GM23248 (cell line): ENCODE measurements at regions not wholly inside any gene's neighbourhood (a gene's known extent, or its start where the extent isn't known, plus 50 kb on each side); places are given as distances from the start of the nearest gene placed in this dataset.
A peak's percentile ranks its signal among the peaks of the same experiment; 100 is the strongest.

Experiments
- DNase-seq: peaks from one replicate; pipeline ENCODE4 v3.0.0-alpha.2; 2015
- H2AFZ ChIP-seq: fragments of 200-600 bp; sonication (generic); 2 replicates; pipeline ENCODE4 v1.6.1; 2016; ENCODE audit warnings: antibody characterized with exemption
- H3F3A ChIP-seq: fragments of 200-600 bp; sonication (generic); 2 replicates; pipeline ENCODE4 v1.6.1; 2016; ENCODE audit warnings: mild to moderate bottlenecking, antibody characterized with exemption, mixed run types; ENCODE audit not compliant: insufficient read depth
- H3K27ac ChIP-seq: fragments of 200-600 bp; sonication (generic); 2 replicates; pipeline ENCODE4 v1.5.1; 2016; ENCODE audit warnings: mild to moderate bottlenecking
- H3K27me3 ChIP-seq: fragments of 200-600 bp; sonication (generic); replicated peaks from 2 replicates; pipeline ENCODE4 v1.6.1; 2016; ENCODE audit warnings: mild to moderate bottlenecking; ENCODE audit not compliant: insufficient read depth
- H3K36me3 ChIP-seq: fragments of 200-600 bp; sonication (generic); 2 replicates; pipeline ENCODE4 v1.6.1; 2016; ENCODE audit warnings: low read depth, mild to moderate bottlenecking
- H3K4me1 ChIP-seq: fragments of 200-600 bp; sonication (generic); 2 replicates; pipeline ENCODE4 v1.6.1; 2016; ENCODE audit warnings: mild to moderate bottlenecking; ENCODE audit not compliant: insufficient read depth
- H3K4me2 ChIP-seq: fragments of 200-600 bp; sonication (generic); one replicate; pipeline ENCODE4 v1.6.1; 2016; ENCODE audit warnings: mild to moderate bottlenecking; ENCODE audit not compliant: unreplicated experiment
- H3K4me3 ChIP-seq: fragments of 200-600 bp; sonication (generic); 2 replicates; pipeline ENCODE4 v1.5.1; 2016; ENCODE audit warnings: mild to moderate bottlenecking
- H3K79me2 ChIP-seq: fragments of 200-600 bp; sonication (generic); 2 replicates; pipeline ENCODE4 v1.6.1; 2016; ENCODE audit warnings: mild to moderate bottlenecking; ENCODE audit not compliant: insufficient read depth
- H3K9ac ChIP-seq: fragments of 200-600 bp; sonication (generic); 2 replicates; pipeline ENCODE4 v1.6.1; 2016; ENCODE audit warnings: mild to moderate bottlenecking
- H3K9me2 ChIP-seq: fragments of 200-600 bp; sonication (generic); 2 replicates; pipeline ENCODE4 v1.6.1; 2016; ENCODE audit warnings: mixed run types, mild to moderate bottlenecking, moderate library complexity; ENCODE audit not compliant: insufficient read depth
- H3K9me3 ChIP-seq: fragments of 200-600 bp; sonication (generic); one replicate; pipeline ENCODE4 v1.6.1; 2017; ENCODE audit warnings: low read depth
- H4K20me1 ChIP-seq: fragments of 200-600 bp; sonication (generic); 2 replicates; pipeline ENCODE4 v1.6.0; 2016; ENCODE audit not compliant: insufficient read depth
- EZH2 ChIP-seq: fragments of 200-600 bp; sonication (generic); IDR thresholded peaks from 2 replicates; pipeline ENCODE4 v1.6.1; 2018; ENCODE audit warnings: antibody characterized with exemption, mild to moderate bottlenecking; ENCODE audit not compliant: insufficient read depth, poor library complexity, severe bottlenecking
- EZH2phosphoT487 ChIP-seq: fragments of 200-600 bp; sonication (generic); IDR thresholded peaks from 2 replicates; pipeline ENCODE4 v1.6.1; 2018; ENCODE audit warnings: antibody characterized with exemption, moderate library complexity, mild to moderate bottlenecking, low read depth; ENCODE audit not compliant: insufficient read depth
- WGBS, 2 experiments: methylation state at CpG; one replicate each; pipeline ENCODE4 v1.1.6; 2015 to 2017; ENCODE audit warnings: low lambda C conversion rate in 2 of 2, low coverage in 1 of 2; ENCODE audit errors: missing lambda C conversion rate in 2 of 2; 5-methylcytosine and 5-hydroxymethylcytosine counted together
- in situ Hi-C: fragments of 300-500 bp; cut with MboI; formaldehyde crosslinking; loops from 2 replicates; pipeline ENCODE4 v1.15.0; 2020

DNA sequence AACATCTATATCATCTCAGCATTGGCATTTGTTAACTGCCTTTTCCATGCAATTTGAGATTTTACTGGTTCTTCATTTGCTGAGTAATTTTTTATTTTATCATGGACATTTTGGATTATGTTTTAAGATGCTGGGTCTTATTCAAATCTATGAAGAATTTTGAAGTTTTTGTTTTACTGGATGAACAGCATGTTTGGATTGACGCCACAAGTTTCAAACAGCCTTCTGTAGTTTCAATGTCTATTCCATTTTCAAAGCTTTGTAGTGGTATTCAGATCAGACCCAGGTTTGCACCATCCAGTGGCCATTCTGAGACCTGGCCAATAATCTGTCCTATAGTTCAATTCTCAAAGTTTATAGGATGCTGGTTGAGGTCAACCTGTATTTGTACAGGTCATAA, 148.4 kb upstream of the STMND1 start:
- no peaks in the 10 kb centered on the region; the same call in 1 of the 2 replicates for H3K9me2 ChIP-seq
- H3K79me2 ChIP-seq, result no peaks in the 10 kb centered on the region
- H3K27me3 ChIP-seq, result no peaks in the 10 kb centered on the region
- peaks cover 43% of the 10 kb centered on the region for H3K4me1 ChIP-seq
- H3K4me3 ChIP-seq, result no peak overlapping the region
- H4K20me1 ChIP-seq, result no peaks in the 10 kb centered on the region; the same call in 1 of the 2 replicates
- no peaks in the 10 kb centered on the region for H3K9me3 ChIP-seq
- TF ChIP-seq EZH2 (no peak), EZH2phosphoT487 (no peak)
- 100% methylated on average over 1 of the region's 1 CpG for WGBS, 2 experiments
- no peak overlapping the region for H3K27ac ChIP-seq
- no peak overlapping the region for H3K9ac ChIP-seq
- no peak for DNase-seq
- in situ Hi-C loops, result loop anchor here (25.0 kb wide), 1 partner anchor 616 kb away; no protein-coding TSS in a partner anchor
- H3K36me3 ChIP-seq, result no peaks in the 10 kb centered on the region
- no peak overlapping the region for H3K4me2 ChIP-seq
- H3F3A ChIP-seq, result peaks cover 29% of the 10 kb centered on the region
- H2AFZ ChIP-seq, result no peak overlapping the region

DNA sequence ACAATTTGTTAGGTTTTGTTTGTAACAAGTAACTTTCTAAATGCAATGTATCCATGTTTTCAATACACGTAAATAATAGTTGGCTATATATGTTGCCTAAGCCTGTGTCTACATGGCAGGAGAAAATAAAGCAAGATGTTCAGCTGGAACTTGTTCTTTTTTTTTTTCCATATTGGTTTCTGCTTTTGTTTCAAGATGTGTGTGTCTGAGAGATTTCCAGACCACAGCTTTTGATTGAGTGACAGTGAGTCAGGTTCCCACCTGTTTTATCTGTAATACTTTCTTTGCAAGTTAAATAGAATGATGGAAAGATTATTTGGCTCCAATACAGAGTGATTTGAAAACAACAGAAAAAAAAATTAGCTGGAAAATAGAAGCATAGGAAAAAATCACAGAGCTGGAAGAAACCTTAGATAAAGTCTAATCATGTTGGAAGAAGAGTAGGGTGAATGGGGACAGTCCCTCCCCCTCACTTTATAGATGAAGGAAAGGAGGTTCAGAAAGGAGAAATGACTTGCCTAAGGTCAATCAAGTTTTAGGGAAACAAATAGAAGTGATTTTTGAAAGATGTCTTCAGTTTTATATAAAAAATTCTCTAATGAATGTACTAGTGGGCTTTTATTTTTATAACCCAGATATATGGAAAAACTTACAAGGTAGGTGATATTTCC, 150.9 kb upstream of the STMND1 start:
- no peak overlapping the region for H3K4me2 ChIP-seq
- H3K9ac ChIP-seq, result no peak overlapping the region
- in situ Hi-C loops, result loop anchor here (25.0 kb wide), 1 partner anchor 614 kb away; no protein-coding TSS in a partner anchor
- H3K27ac ChIP-seq, result no peak overlapping the region
- no peaks in the 10 kb centered on the region; the same call in 1 of the 2 replicates for H4K20me1 ChIP-seq
- no peaks in the 10 kb centered on the region for H3K9me3 ChIP-seq
- H3K4me1 ChIP-seq, result peaks cover 61% of the 10 kb centered on the region
- no peak overlapping the region for H3K4me3 ChIP-seq
- no peaks in the 10 kb centered on the region for H3K27me3 ChIP-seq
- H3K9me2 ChIP-seq, result no peaks in the 10 kb centered on the region; the same call in 1 of the 2 replicates
- no peaks in the 10 kb centered on the region for H3K36me3 ChIP-seq
- DNase-seq, result no peak
- peaks cover 45% of the 10 kb centered on the region for H3F3A ChIP-seq
- H3K79me2 ChIP-seq, result no peaks in the 10 kb centered on the region
- no peak for TF ChIP-seq EZH2phosphoT487
- TF ChIP-seq EZH2, result no peak
- no peak overlapping the region for H2AFZ ChIP-seq
- WGBS, 2 experiments, result 92 to 96% methylated on average over 1 of the region's 1 CpG

DNA sequence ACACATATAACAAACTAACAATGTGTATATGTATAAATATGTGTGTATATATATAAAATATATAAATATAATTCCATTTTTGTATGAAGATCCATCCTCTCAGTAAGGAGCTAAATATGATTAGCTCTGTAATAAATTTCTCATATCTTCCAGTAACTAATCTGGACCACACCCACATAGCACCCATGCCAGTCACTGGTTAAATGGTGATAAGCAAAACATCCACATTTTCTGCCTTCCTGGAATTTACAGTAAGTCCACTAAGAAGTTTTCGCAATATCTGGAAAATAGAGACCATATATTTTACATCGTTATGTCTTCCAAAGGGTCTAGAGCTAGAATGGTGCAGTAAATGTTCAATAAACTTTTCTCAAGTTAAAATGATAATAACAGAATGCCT, 151.5 kb upstream of the STMND1 start:
- Histone ChIP-seq H4K20me1 (no peaks in the 10 kb centered on the region; the same call in 1 of the 2 replicates), H3K4me1 (peaks cover 61% of the 10 kb centered on the region), H3K27me3 (no peaks in the 10 kb centered on the region), H3F3A (peaks cover 45% of the 10 kb centered on the region), H3K9ac (no peak overlapping the region), H3K4me2 (peak overlapping the region; percentile 22), H3K27ac (peak overlapping the region; percentile 44; the same call in 1 of the 2 replicates), H2AFZ (no peak overlapping the region), H3K9me2 (no peaks in the 10 kb centered on the region; the same call in 1 of the 2 replicates), H3K79me2 (no peaks in the 10 kb centered on the region), H3K36me3 (no peaks in the 10 kb centered on the region), H3K9me3 (no peaks in the 10 kb centered on the region), H3K4me3 (no peak overlapping the region)
- in situ Hi-C loops, result loop anchor here (25.0 kb wide), 1 partner anchor 613 kb away; no protein-coding TSS in a partner anchor
- WGBS, 2 experiments, result 89 to 90% methylated on average over 2 of the region's 2 CpGs
- TF ChIP-seq EZH2 (no peak), EZH2phosphoT487 (no peak)
- DNase-seq, result no peak

DNA sequence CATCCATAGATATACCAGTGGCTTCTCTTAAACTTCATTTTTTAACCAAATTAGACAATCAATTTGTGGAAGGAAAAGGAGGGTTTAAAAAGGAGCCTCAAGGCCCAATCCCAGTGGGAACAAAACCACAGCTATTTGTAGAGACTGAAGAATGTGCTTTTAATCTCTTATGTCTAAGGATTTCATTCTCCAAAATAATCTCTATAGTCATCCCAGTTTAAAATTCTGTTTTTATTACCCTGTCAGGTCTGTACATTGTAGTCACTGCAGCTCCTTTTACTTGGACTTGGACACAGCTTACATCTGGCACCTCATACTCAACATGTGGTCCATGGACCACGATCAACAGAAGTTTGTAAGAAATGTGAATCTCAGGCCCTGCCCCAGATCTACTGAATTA, 152.1 kb upstream of the STMND1 start:
- Histone ChIP-seq H3K4me2 (peak overlapping the region; percentile 2), H3K4me1 (peaks cover 55% of the 10 kb centered on the region), H3K9ac (no peak overlapping the region), H2AFZ (no peak overlapping the region), H3K27ac (peak overlapping the region; percentile 44), H3K9me2 (no peaks in the 10 kb centered on the region; the same call in 1 of the 2 replicates), H4K20me1 (no peaks in the 10 kb centered on the region; the same call in 1 of the 2 replicates), H3K27me3 (no peaks in the 10 kb centered on the region), H3K4me3 (no peak overlapping the region), H3K9me3 (no peaks in the 10 kb centered on the region), H3F3A (peaks cover 46% of the 10 kb centered on the region), H3K79me2 (no peaks in the 10 kb centered on the region), H3K36me3 (no peaks in the 10 kb centered on the region)
- DNase-seq, result peak; percentile 48
- TF ChIP-seq EZH2phosphoT487, result no peak
- no peak for TF ChIP-seq EZH2
- in situ Hi-C loops, result loop anchor here (25.0 kb wide), 1 partner anchor 612 kb away; no protein-coding TSS in a partner anchor
- WGBS, 2 experiments, result 31 to 33% methylated on average over 1 of the region's 1 CpG
